ENCODE measurements at regions not wholly inside any gene's neighbourhood (a gene's known extent, or its start where the extent isn't known, plus 50 kb on each side); places are given as distances from the start of the nearest gene placed in this dataset.
A peak's percentile ranks its signal among the peaks of the same experiment; 100 is the strongest.

DNA sequence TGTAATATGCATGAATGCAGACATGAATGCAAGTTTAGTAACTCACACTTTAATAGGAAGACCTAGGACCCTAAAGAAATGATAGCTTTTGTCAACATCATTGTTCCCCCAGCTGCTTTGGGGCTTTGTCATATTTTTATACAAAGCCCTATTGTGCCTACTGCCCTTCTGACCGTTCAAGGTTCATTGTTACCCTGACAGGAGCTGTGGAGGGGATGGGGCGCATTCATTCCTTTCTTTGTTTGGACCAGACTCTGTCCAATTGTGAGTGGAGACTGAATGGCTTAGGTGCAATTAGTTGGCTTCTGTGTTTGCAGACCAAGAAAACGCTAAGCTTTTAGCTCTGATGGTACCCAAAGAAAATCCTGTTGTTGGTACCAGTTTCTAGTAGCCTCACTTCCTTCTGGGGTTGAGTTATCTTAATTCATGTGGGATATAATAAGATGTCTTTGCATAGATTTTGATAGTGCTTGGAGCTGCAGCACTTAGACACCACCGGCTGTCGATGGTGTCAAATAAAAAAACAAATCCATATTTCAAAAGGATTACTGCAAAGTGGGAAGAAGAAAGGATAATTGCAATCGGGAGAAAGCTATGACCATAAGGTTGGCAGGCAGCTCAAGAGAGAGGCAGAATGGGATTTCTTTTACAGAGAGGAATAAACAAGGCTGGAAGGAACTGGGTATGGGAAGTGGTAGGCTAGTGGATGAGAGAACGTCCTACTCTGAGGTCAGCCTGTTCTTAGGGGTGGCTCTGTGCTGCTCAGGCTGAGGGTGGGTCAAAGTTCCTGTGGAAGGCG is 133.9 kb upstream of the TMTC4 start (continued):
- TF ChIP-seq, protein P1, sequence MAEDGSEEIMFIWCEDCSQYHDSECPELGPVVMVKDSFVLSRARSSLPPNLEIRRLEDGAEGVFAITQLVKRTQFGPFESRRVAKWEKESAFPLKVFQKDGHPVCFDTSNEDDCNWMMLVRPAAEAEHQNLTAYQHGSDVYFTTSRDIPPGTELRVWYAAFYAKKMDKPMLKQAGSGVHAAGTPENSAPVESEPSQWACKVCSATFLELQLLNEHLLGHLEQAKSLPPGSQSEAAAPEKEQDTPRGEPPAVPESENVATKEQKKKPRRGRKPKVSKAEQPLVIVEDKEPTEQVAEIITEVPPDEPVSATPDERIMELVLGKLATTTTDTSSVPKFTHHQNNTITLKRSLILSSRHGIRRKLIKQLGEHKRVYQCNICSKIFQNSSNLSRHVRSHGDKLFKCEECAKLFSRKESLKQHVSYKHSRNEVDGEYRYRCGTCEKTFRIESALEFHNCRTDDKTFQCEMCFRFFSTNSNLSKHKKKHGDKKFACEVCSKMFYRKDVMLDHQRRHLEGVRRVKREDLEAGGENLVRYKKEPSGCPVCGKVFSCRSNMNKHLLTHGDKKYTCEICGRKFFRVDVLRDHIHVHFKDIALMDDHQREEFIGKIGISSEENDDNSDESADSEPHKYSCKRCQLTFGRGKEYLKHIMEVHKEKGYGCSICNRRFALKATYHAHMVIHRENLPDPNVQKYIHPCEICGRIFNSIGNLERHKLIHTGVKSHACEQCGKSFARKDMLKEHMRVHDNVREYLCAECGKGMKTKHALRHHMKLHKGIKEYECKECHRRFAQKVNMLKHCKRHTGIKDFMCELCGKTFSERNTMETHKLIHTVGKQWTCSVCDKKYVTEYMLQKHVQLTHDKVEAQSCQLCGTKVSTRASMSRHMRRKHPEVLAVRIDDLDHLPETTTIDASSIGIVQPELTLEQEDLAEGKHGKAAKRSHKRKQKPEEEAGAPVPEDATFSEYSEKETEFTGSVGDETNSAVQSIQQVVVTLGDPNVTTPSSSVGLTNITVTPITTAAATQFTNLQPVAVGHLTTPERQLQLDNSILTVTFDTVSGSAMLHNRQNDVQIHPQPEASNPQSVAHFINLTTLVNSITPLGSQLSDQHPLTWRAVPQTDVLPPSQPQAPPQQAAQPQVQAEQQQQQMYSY (CRISPR knock-in tag; IDR thresholded peaks at IDR 0.05), result no peak
- TF ChIP-seq TEAD3 (CRISPR knock-in tag; optimal IDR thresholded peaks at IDR 0.05; ENCODE audit: borderline replicate concordance) (peak; percentile 60), SOX6 (IDR thresholded peaks at IDR 0.05) (no peak), SOX6 (CRISPR knock-in tag; IDR thresholded peaks at IDR 0.05) (peak; percentile 99), NCOR1 (IDR thresholded peaks at IDR 0.05; ENCODE audit: borderline replicate concordance, low read length) (peak; percentile 56; the same call in 1 of the 2 replicates), ZNF331 (CRISPR knock-in tag; IDR thresholded peaks at IDR 0.05) (peak; percentile 49; the same call in 1 of the 2 replicates), HNF4G (IDR thresholded peaks at IDR 0.05; ENCODE audit: borderline replicate concordance, low read depth, low read length) (peak; percentile 74), HNF4G (CRISPR knock-in tag; IDR thresholded peaks at IDR 0.05; ENCODE audit: borderline replicate concordance, low read depth) (no peak; the same call in 1 of the 2 replicates), SP140L (CRISPR knock-in tag; IDR thresholded peaks at IDR 0.05; ENCODE audit: borderline replicate concordance) (no peak), HMGA1 (CRISPR knock-in tag; conservative IDR thresholded peaks at IDR 0.05) (no peak), HIVEP1 (CRISPR knock-in tag; IDR thresholded peaks at IDR 0.05) (no peak)
- TF ChIP-seq, protein P2, sequence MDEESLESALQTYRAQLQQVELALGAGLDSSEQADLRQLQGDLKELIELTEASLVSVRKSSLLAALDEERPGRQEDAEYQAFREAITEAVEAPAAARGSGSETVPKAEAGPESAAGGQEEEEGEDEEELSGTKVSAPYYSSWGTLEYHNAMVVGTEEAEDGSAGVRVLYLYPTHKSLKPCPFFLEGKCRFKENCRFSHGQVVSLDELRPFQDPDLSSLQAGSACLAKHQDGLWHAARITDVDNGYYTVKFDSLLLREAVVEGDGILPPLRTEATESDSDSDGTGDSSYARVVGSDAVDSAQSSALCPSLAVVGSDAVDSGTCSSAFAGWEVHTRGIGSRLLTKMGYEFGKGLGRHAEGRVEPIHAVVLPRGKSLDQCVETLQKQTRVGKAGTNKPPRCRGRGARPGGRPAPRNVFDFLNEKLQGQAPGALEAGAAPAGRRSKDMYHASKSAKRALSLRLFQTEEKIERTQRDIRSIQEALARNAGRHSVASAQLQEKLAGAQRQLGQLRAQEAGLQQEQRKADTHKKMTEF (CRISPR knock-in tag; IDR thresholded peaks at IDR 0.05), result 0 out of 2 replicates have a peak, but pooled peaks have one; percentile 28
- TF ChIP-seq, protein P3, sequence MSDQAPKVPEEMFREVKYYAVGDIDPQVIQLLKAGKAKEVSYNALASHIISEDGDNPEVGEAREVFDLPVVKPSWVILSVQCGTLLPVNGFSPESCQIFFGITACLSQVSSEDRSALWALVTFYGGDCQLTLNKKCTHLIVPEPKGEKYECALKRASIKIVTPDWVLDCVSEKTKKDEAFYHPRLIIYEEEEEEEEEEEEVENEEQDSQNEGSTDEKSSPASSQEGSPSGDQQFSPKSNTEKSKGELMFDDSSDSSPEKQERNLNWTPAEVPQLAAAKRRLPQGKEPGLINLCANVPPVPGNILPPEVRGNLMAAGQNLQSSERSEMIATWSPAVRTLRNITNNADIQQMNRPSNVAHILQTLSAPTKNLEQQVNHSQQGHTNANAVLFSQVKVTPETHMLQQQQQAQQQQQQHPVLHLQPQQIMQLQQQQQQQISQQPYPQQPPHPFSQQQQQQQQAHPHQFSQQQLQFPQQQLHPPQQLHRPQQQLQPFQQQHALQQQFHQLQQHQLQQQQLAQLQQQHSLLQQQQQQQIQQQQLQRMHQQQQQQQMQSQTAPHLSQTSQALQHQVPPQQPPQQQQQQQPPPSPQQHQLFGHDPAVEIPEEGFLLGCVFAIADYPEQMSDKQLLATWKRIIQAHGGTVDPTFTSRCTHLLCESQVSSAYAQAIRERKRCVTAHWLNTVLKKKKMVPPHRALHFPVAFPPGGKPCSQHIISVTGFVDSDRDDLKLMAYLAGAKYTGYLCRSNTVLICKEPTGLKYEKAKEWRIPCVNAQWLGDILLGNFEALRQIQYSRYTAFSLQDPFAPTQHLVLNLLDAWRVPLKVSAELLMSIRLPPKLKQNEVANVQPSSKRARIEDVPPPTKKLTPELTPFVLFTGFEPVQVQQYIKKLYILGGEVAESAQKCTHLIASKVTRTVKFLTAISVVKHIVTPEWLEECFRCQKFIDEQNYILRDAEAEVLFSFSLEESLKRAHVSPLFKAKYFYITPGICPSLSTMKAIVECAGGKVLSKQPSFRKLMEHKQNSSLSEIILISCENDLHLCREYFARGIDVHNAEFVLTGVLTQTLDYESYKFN (CRISPR knock-in tag; conservative IDR thresholded peaks at IDR 0.05), result peak; percentile 73
- TF ChIP-seq, protein P4, sequence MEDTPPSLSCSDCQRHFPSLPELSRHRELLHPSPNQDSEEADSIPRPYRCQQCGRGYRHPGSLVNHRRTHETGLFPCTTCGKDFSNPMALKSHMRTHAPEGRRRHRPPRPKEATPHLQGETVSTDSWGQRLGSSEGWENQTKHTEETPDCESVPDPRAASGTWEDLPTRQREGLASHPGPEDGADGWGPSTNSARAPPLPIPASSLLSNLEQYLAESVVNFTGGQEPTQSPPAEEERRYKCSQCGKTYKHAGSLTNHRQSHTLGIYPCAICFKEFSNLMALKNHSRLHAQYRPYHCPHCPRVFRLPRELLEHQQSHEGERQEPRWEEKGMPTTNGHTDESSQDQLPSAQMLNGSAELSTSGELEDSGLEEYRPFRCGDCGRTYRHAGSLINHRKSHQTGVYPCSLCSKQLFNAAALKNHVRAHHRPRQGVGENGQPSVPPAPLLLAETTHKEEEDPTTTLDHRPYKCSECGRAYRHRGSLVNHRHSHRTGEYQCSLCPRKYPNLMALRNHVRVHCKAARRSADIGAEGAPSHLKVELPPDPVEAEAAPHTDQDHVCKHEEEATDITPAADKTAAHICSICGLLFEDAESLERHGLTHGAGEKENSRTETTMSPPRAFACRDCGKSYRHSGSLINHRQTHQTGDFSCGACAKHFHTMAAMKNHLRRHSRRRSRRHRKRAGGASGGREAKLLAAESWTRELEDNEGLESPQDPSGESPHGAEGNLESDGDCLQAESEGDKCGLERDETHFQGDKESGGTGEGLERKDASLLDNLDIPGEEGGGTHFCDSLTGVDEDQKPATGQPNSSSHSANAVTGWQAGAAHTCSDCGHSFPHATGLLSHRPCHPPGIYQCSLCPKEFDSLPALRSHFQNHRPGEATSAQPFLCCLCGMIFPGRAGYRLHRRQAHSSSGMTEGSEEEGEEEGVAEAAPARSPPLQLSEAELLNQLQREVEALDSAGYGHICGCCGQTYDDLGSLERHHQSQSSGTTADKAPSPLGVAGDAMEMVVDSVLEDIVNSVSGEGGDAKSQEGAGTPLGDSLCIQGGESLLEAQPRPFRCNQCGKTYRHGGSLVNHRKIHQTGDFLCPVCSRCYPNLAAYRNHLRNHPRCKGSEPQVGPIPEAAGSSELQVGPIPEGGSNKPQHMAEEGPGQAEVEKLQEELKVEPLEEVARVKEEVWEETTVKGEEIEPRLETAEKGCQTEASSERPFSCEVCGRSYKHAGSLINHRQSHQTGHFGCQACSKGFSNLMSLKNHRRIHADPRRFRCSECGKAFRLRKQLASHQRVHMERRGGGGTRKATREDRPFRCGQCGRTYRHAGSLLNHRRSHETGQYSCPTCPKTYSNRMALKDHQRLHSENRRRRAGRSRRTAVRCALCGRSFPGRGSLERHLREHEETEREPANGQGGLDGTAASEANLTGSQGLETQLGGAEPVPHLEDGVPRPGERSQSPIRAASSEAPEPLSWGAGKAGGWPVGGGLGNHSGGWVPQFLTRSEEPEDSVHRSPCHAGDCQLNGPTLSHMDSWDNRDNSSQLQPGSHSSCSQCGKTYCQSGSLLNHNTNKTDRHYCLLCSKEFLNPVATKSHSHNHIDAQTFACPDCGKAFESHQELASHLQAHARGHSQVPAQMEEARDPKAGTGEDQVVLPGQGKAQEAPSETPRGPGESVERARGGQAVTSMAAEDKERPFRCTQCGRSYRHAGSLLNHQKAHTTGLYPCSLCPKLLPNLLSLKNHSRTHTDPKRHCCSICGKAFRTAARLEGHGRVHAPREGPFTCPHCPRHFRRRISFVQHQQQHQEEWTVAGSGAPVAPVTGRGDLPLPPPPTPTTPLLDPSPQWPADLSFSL (CRISPR knock-in tag; IDR thresholded peaks at IDR 0.05), result no peak
